ENCODE measurements at regions not wholly inside any gene's neighbourhood (a gene's known extent, or its start where the extent isn't known, plus 50 kb on each side); places are given as distances from the start of the nearest gene placed in this dataset.

GRCh38 chr14:53638966-53639365 is 317.7 kb downstream of the BMP4 start:
- H3K27ac ChIP-seq, result no peak overlapping the region
- H3K27me3 ChIP-seq (replicated peaks), result no peaks in the 10 kb centered on the region
- TF ChIP-seq CTCF (IDR thresholded peaks at IDR 0.05; ENCODE audit: low read depth, low read length, missing control alignments), result no peak
- no peak for DNase-seq
- H3K4me3 ChIP-seq (ENCODE audit: low read depth, low read length), result no peak overlapping the region
- no peaks in the 10 kb centered on the region for H3K36me3 ChIP-seq (replicated peaks)
- in situ Hi-C loops (cut with HindIII; ENCODE audit: low pct_ligation_motif_present, low sequenced_read_pairs), result no loop called here

DNA sequence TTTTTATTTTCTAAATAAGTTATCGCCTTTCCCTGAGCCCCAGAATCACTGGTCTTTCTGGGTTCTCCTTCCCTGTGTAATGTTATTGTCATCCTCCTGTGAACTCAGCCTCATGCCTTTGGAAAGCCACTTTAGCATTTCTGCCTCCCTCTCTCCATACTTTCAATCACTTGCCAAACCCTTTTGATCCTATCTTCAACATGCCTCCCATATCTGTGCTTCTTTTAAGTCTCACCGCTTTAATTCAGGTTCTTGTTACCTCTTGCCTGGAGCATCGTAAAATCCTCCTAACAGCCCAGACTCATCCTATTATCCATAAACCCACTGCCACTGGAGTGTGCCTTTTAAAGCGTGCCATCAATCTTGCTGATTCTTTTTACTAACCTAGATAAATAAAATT is 321.8 kb downstream of the BMP4 start:
- H3K36me3 ChIP-seq (replicated peaks), result no peaks in the 10 kb centered on the region
- H3K27ac ChIP-seq, result no peak overlapping the region
- no peaks in the 10 kb centered on the region for H3K27me3 ChIP-seq (replicated peaks)
- no peak for TF ChIP-seq CTCF (IDR thresholded peaks at IDR 0.05; ENCODE audit: low read depth, low read length, missing control alignments)
- no peak for DNase-seq
- H3K4me3 ChIP-seq (ENCODE audit: low read depth, low read length), result no peak overlapping the region
- in situ Hi-C loops (cut with HindIII; ENCODE audit: low pct_ligation_motif_present, low sequenced_read_pairs), result no loop called here

DNA sequence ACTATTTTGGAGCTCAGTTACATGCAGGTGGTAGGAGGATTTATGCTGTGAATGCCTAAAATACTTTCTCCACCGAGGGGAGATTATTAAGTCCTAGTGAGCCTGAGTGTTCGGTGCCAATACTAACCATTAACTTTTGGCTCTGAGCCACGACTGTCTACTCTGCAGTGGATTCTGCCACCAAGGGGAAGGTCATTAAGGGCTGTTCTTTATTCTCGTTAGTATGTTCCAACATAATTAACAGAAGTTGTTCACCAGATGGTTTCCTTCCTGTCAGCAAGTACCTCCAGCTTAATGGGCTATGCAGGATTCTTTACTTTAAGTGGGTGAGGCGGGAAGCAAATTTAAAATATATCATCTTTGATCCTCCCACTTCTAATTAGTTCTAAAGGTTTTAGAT is 326.3 kb downstream of the BMP4 start:
- TF ChIP-seq CTCF (IDR thresholded peaks at IDR 0.05; ENCODE audit: low read depth, low read length, missing control alignments), result no peak
- in situ Hi-C loops (cut with HindIII; ENCODE audit: low pct_ligation_motif_present, low sequenced_read_pairs), result no loop called here

GRCh38 chr14:53628732-53629430 is 327.7 kb downstream of the BMP4 start:
- H3K27me3 ChIP-seq (replicated peaks), result peaks cover 2% of the 10 kb centered on the region
- TF ChIP-seq CTCF (IDR thresholded peaks at IDR 0.05; ENCODE audit: low read depth, low read length, missing control alignments), result no peak
- H3K4me3 ChIP-seq (ENCODE audit: low read depth, low read length), result no peak overlapping the region
- no peak overlapping the region for H3K27ac ChIP-seq
- in situ Hi-C loops (cut with HindIII; ENCODE audit: low pct_ligation_motif_present, low sequenced_read_pairs), result no loop called here
- H3K36me3 ChIP-seq (replicated peaks), result no peaks in the 10 kb centered on the region
- no peak for DNase-seq

More for the DNA sequence above, 326.3 kb downstream of the BMP4 start:
- Histone ChIP-seq H3K27ac (no peak overlapping the region), H3K4me3 (ENCODE audit: low read depth, low read length) (no peak overlapping the region), H3K36me3 (replicated peaks) (no peaks in the 10 kb centered on the region), H3K27me3 (replicated peaks) (no peaks in the 10 kb centered on the region)
- DNase-seq, result no peak

GRCh38 chr14:53628261-53628660 is 328.4 kb downstream of the BMP4 start:
- in situ Hi-C loops (cut with HindIII; ENCODE audit: low pct_ligation_motif_present, low sequenced_read_pairs), result no loop called here
- H3K27me3 ChIP-seq (replicated peaks), result peaks cover 2% of the 10 kb centered on the region
- DNase-seq, result no peak
- no peak overlapping the region for H3K27ac ChIP-seq
- TF ChIP-seq CTCF (IDR thresholded peaks at IDR 0.05; ENCODE audit: low read depth, low read length, missing control alignments), result no peak
- H3K4me3 ChIP-seq (ENCODE audit: low read depth, low read length), result no peak overlapping the region
- H3K36me3 ChIP-seq (replicated peaks), result no peaks in the 10 kb centered on the region

DNA sequence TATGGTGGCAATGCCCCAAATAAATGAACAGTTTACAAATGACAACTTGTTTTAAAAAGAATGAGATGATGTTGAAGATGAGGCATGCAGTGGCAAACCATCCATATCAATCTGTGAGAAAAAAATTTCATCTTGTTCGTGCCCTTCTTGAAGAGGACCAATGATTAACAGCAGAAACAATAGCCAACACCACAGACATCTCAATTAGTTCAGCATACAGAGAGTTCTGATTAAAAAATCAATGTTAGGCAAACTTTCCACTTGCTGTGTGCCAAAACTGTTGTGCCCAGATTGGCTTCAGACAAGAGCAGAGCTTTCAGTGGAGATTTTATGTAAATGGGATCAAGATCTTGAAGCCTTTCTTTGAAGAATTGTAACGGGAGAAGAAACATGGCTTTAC is 329.9 kb downstream of the BMP4 start:
- in situ Hi-C loops (cut with HindIII; ENCODE audit: low pct_ligation_motif_present, low sequenced_read_pairs), result no loop called here
- DNase-seq, result no peak

More for the DNA sequence above, 329.9 kb downstream of the BMP4 start:
- Histone ChIP-seq H3K36me3 (replicated peaks) (no peaks in the 10 kb centered on the region), H3K27me3 (replicated peaks) (peaks cover 2% of the 10 kb centered on the region), H3K27ac (no peak overlapping the region), H3K4me3 (ENCODE audit: low read depth, low read length) (no peak overlapping the region)
- no peak for TF ChIP-seq CTCF (IDR thresholded peaks at IDR 0.05; ENCODE audit: low read depth, low read length, missing control alignments)
